ENCODE measurements at regions not wholly inside any gene's neighbourhood (a gene's known extent, or its start where the extent isn't known, plus 50 kb on each side); places are given as distances from the start of the nearest gene placed in this dataset.

DNA sequence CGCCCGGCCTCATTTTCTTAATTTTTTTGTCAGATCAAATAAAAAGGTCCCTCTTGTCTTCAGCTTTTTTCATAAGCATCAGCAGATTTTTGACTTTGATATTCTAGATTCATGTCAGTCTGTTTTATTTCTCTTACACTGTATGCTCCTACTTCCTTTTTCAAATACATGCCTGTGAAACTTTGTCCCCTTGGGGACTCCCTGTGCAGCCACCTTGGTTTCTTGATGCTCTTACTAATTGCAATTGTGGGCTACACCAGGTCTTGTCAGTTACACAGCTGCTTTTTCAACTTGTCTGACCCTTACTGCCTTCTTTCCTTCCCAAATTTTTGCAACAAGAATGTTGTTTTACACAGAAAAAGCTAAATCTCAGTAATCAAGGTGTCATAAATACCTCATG lies 238.2 kb upstream of the KCNN2 start:
- Histone ChIP-seq H2AFZ (ENCODE audit: low read depth, low read length) (no peak overlapping the region), H3K27ac (ENCODE audit: extremely low read depth, low read depth, low read length) (no peak overlapping the region), H3K9ac (ENCODE audit: insufficient read depth in 1 of 2, low read depth in 2 of 2, low read length in 2 of 2) (no peak overlapping the region), H3K9me3 (replicated peaks; ENCODE audit: control insufficient read depth, insufficient read depth, low read depth, low read length) (no peaks in the 10 kb centered on the region), H3K36me3 (ENCODE audit: control insufficient read depth, insufficient read depth, low read length) (no peaks in the 10 kb centered on the region), H3K4me3 (no peak overlapping the region), H3K4me1 (replicated peaks in 1 of 2; ENCODE audit: control insufficient read depth in 2 of 2, insufficient read depth in 2 of 2, low read length in 2 of 2) (no peaks in the 10 kb centered on the region), H3K27me3 (ENCODE audit: control insufficient read depth in 2 of 2, insufficient read depth in 2 of 2, low read length in 2 of 2) (no peaks in the 10 kb centered on the region), H4K20me1 (replicated peaks; ENCODE audit: control insufficient read depth, insufficient read depth, low read length) (no peaks in the 10 kb centered on the region), H3K4me2 (ENCODE audit: insufficient read depth, low read length) (no peak overlapping the region), H3K9me1 (ENCODE audit: control insufficient read depth, insufficient read depth, low read length) (no peaks in the 10 kb centered on the region), H3K79me2 (ENCODE audit: control insufficient read depth, insufficient read depth, low read length) (no peaks in the 10 kb centered on the region)
- ChIA-PET POLR2A (no interaction called here), CTCF (ENCODE audit: low intra/inter-chr PET ratio) (no interaction called here)
- FAIRE-seq, result no peak
- TF ChIP-seq ZNF384 (IDR thresholded peaks at IDR 0.05; ENCODE audit: low read depth, low read length) (no peak), ZBTB26 (CRISPR knock-in tag; IDR thresholded peaks at IDR 0.05) (no peak), SMC3 (conservative IDR thresholded peaks at IDR 0.05; ENCODE audit: insufficient read depth, low read depth, low read length) (no peak), LEF1 (IDR thresholded peaks at IDR 0.05) (no peak), ATF7 (IDR thresholded peaks at IDR 0.05) (no peak), ZZZ3 (IDR thresholded peaks at IDR 0.05) (no peak), GATAD2B (IDR thresholded peaks at IDR 0.05; ENCODE audit: borderline replicate concordance) (no peak), SMAD4 (CRISPR knock-in tag; conservative IDR thresholded peaks at IDR 0.05) (no peak), ZNF280A (IDR thresholded peaks at IDR 0.05; ENCODE audit: low read depth, partially characterized antibody) (no peak), ZNF146 (CRISPR knock-in tag; IDR thresholded peaks at IDR 0.05; ENCODE audit: unreplicated experiment) (no peak), PKNOX1 (IDR thresholded peaks at IDR 0.05) (no peak), CHD4 (IDR thresholded peaks at IDR 0.05; ENCODE audit: insufficient read depth, insufficient replicate concordance, low read depth, low read length, poor library complexity, severe bottlenecking) (no peak), ZNF175 (CRISPR knock-in tag; IDR thresholded peaks at IDR 0.05; ENCODE audit: low read depth) (no peak), COPS2 (conservative IDR thresholded peaks at IDR 0.05) (no peak), KLF6 (CRISPR knock-in tag; IDR thresholded peaks at IDR 0.05; ENCODE audit: borderline replicate concordance) (no peak), NR2C1 (IDR thresholded peaks at IDR 0.05) (no peak), NR2C1 (tag; IDR thresholded peaks at IDR 0.05) (no peak)
- TF ChIP-seq, protein P1, sequence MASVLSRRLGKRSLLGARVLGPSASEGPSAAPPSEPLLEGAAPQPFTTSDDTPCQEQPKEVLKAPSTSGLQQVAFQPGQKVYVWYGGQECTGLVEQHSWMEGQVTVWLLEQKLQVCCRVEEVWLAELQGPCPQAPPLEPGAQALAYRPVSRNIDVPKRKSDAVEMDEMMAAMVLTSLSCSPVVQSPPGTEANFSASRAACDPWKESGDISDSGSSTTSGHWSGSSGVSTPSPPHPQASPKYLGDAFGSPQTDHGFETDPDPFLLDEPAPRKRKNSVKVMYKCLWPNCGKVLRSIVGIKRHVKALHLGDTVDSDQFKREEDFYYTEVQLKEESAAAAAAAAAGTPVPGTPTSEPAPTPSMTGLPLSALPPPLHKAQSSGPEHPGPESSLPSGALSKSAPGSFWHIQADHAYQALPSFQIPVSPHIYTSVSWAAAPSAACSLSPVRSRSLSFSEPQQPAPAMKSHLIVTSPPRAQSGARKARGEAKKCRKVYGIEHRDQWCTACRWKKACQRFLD (CRISPR knock-in tag; IDR thresholded peaks at IDR 0.05), result no peak
- in situ Hi-C loops (cut with MboI), result no loop called here
- BruUV-seq (replicated peaks), result no TSS peak
- no peak for DNase-seq (ENCODE audit: extremely low read depth in 1 of 4, low spot score in 3 of 4)
- 0% methylated on average over 2 of the region's 2 CpGs for WGBS (ENCODE audit: insufficient coverage, low coverage, missing lambda C conversion rate)
- no peak for ATAC-seq
- intact Hi-C loops (cut with micrococcal nuclease), result no loop called here
